ENCODE measurements at regions not wholly inside any gene's neighbourhood (a gene's known extent, or its start where the extent isn't known, plus 50 kb on each side); places are given as distances from the start of the nearest gene placed in this dataset.

DNA sequence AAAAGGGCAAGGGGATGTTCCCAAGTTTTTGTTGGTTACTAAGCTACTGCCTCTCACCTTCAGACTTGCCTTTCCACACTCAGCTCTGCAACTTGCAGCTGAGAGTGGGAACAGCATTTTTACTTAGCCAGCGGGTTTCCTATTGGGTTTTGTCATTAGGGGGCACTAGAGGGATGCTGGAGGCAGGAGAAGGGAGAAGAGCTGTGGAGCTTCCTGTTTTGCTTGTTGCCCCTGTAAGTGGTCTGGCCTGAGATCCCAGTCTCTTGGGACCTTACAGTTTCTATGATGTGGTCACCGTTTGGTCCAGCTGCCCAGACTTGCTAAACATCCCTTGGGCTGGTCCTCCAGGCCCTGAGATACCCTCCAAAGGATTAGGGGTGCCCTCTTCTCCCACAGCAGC is 209.6 kb upstream of the NLRP1 start:
- Histone ChIP-seq H4K91ac (ENCODE audit: insufficient read depth, low read depth, low read length) (no peak overlapping the region), H3K14ac (replicated peaks; ENCODE audit: low read depth, low read length) (no peak overlapping the region), H3K9me3 (ENCODE audit: control insufficient read depth, insufficient read depth, low read length) (peaks cover 7% of the 10 kb centered on the region; the same call in 1 of the 2 replicates), H2AFZ (replicated peaks; ENCODE audit: low read length, poor library complexity) (no peak overlapping the region), H2BK120ac (ENCODE audit: low read depth, low read length) (no peak overlapping the region), H2BK15ac (ENCODE audit: low read depth, low read length) (no peak overlapping the region), H3K36me3 (ENCODE audit: control insufficient read depth, insufficient read depth, low read length) (no peaks in the 10 kb centered on the region), H4K20me1 (ENCODE audit: insufficient read depth, low read length) (no peaks in the 10 kb centered on the region), H3K18ac (ENCODE audit: low read depth, low read length) (no peak overlapping the region), H3K23ac (ENCODE audit: low read depth, low read length) (no peak overlapping the region), H2BK5ac (ENCODE audit: low read depth, low read length, poor library complexity, severe bottlenecking) (no peak overlapping the region), H2AK9ac (replicated peaks; ENCODE audit: low read depth, low read length, poor library complexity) (no peak overlapping the region), H4K5ac (ENCODE audit: low read depth, low read length) (no peak overlapping the region), H3K56ac (ENCODE audit: extremely low read depth, insufficient read depth, low read length) (no peak overlapping the region), H2BK20ac (ENCODE audit: low read depth, low read length) (no peak overlapping the region), H3K4me2 (ENCODE audit: low read depth, low read length) (no peak overlapping the region), H3K4ac (ENCODE audit: low read depth, low read length) (no peak overlapping the region), H3K79me1 (ENCODE audit: low read depth in 1 of 2, low read length in 2 of 2) (no peaks in the 10 kb centered on the region), H4K8ac (ENCODE audit: low read depth in 2 of 2, low read length in 2 of 2) (no peak overlapping the region), H3K27me3 (ENCODE audit: control insufficient read depth, insufficient read depth, low read length) (peaks cover 8% of the 10 kb centered on the region), H3K9ac (ENCODE audit: low read depth, low read length) (no peak overlapping the region), H3K4me3 (ENCODE audit: insufficient read depth, low read depth, low read length) (no peak overlapping the region), H3K4me1 (ENCODE audit: control insufficient read depth, insufficient read depth, low read length) (no peaks in the 10 kb centered on the region), H3K27ac (ENCODE audit: insufficient read depth, low read length) (no peak overlapping the region), H2AK5ac (ENCODE audit: low read depth, low read length) (no peak overlapping the region), H3K9me1 (ENCODE audit: insufficient read depth, low read length) (no peaks in the 10 kb centered on the region)
- intact Hi-C loops (cut with micrococcal nuclease) (no loop called here), in situ Hi-C loops (cut with MboI; ENCODE audit: low sequenced_read_pairs) (no loop called here), dilution Hi-C loops (cut with HindIII; ENCODE audit: low sequenced_read_pairs, unreplicated experiment) (no loop called here)
- BruUV-seq (replicated peaks), result no TSS peak
- ChIA-PET POLR2A (ENCODE audit: unreplicated experiment) (no interaction called here), CTCF (no interaction called here)
- no peak for DNase-seq
- TF ChIP-seq RFX5 (IDR thresholded peaks at IDR 0.05; ENCODE audit: low read depth, low read length) (no peak), CHD1 (IDR thresholded peaks at IDR 0.05; ENCODE audit: low read depth, low read length) (no peak), RCOR1 (IDR thresholded peaks at IDR 0.05; ENCODE audit: insufficient replicate concordance, low read length) (no peak), MXI1 (IDR thresholded peaks at IDR 0.05; ENCODE audit: borderline replicate concordance, low read depth, low read length) (no peak), MAZ (IDR thresholded peaks at IDR 0.05; ENCODE audit: borderline replicate concordance, low read depth, low read length) (no peak), NFE2L2 (IDR thresholded peaks at IDR 0.05; ENCODE audit: low read depth, low read length) (no peak), CEBPB (IDR thresholded peaks at IDR 0.05; ENCODE audit: low read depth, low read length) (no peak), BHLHE40 (IDR thresholded peaks at IDR 0.05; ENCODE audit: low read depth, low read length) (no peak), POLR2A (IDR thresholded peaks at IDR 0.05; ENCODE audit: low read depth, low read length) (no peak), MAFK (IDR thresholded peaks at IDR 0.05; ENCODE audit: low read depth, low read length) (no peak), RAD21 (IDR thresholded peaks at IDR 0.05; ENCODE audit: low read length) (no peak), FOS (IDR thresholded peaks at IDR 0.05; ENCODE audit: low read depth, low read length) (no peak)
- TF ChIP-seq, protein P1, sequence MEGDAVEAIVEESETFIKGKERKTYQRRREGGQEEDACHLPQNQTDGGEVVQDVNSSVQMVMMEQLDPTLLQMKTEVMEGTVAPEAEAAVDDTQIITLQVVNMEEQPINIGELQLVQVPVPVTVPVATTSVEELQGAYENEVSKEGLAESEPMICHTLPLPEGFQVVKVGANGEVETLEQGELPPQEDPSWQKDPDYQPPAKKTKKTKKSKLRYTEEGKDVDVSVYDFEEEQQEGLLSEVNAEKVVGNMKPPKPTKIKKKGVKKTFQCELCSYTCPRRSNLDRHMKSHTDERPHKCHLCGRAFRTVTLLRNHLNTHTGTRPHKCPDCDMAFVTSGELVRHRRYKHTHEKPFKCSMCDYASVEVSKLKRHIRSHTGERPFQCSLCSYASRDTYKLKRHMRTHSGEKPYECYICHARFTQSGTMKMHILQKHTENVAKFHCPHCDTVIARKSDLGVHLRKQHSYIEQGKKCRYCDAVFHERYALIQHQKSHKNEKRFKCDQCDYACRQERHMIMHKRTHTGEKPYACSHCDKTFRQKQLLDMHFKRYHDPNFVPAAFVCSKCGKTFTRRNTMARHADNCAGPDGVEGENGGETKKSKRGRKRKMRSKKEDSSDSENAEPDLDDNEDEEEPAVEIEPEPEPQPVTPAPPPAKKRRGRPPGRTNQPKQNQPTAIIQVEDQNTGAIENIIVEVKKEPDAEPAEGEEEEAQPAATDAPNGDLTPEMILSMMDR (conservative IDR thresholded peaks at IDR 0.05; ENCODE audit: low read depth, low read length), result no peak; the same call in 1 of the 2 replicates
- TF ChIP-seq, protein P2, sequence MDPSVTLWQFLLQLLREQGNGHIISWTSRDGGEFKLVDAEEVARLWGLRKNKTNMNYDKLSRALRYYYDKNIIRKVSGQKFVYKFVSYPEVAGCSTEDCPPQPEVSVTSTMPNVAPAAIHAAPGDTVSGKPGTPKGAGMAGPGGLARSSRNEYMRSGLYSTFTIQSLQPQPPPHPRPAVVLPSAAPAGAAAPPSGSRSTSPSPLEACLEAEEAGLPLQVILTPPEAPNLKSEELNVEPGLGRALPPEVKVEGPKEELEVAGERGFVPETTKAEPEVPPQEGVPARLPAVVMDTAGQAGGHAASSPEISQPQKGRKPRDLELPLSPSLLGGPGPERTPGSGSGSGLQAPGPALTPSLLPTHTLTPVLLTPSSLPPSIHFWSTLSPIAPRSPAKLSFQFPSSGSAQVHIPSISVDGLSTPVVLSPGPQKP (IDR thresholded peaks at IDR 0.05; ENCODE audit: borderline replicate concordance, low read depth, low read length), result no peak
- TF ChIP-seq, protein P3, sequence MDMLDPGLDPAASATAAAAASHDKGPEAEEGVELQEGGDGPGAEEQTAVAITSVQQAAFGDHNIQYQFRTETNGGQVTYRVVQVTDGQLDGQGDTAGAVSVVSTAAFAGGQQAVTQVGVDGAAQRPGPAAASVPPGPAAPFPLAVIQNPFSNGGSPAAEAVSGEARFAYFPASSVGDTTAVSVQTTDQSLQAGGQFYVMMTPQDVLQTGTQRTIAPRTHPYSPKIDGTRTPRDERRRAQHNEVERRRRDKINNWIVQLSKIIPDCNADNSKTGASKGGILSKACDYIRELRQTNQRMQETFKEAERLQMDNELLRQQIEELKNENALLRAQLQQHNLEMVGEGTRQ (IDR thresholded peaks at IDR 0.05; ENCODE audit: low read depth, low read length), result no peak
- no CpG with 5 or more reads among the region's 2 CpGs for WGBS, 2 experiments (ENCODE audit: extremely low coverage in 2 of 2, insufficient read length in 1 of 2)
- no peak for ATAC-seq (ENCODE audit: low read depth)
